GM10266 (cell line): ENCODE measurements at regions not wholly inside any gene's neighbourhood (a gene's known extent, or its start where the extent isn't known, plus 50 kb on each side); places are given as distances from the start of the nearest gene placed in this dataset.
"Not testable (repeated sequence)": the region's sequence is repeated elsewhere in the genome, so short reads cannot be mapped to it uniquely, and the experiment has no call there.

Experiments
- DNase-seq: peaks from one replicate; pipeline ENCODE4 v3.0.0; 2012; ENCODE audit errors: extremely low spot score
- CTCF ChIP-seq: IDR thresholded peaks from 2 replicates; pipeline ENCODE4 v1.5.1; 2012; ENCODE audit warnings: mild to moderate bottlenecking, low read depth; ENCODE audit not compliant: control insufficient read depth, insufficient read depth; ENCODE audit errors: missing control alignments

GRCh38 chr4:49510238-49510637 is 524.2 kb downstream of the CWH43 start:
- peak; percentile 32 for DNase-seq

DNA sequence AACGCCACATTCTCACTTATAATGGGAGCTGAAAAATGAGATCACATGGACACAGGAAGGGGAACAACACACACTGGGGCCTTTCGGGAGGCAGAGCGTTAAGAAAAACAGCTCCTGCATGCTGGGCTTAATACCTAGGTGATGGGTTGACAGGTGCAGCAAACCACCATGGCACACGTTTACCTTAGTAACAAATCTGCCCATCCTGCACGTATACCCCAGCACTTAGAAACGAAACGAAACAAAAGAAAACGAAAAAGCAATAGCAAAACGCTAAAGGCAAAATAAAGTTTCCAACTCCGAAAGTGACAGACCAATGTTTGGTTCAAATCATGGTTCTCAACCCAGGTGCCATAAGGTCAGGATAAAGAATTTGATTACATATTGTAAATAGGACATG is 525.3 kb downstream of the CWH43 start:
- not testable (repeated sequence) for DNase-seq

DNA sequence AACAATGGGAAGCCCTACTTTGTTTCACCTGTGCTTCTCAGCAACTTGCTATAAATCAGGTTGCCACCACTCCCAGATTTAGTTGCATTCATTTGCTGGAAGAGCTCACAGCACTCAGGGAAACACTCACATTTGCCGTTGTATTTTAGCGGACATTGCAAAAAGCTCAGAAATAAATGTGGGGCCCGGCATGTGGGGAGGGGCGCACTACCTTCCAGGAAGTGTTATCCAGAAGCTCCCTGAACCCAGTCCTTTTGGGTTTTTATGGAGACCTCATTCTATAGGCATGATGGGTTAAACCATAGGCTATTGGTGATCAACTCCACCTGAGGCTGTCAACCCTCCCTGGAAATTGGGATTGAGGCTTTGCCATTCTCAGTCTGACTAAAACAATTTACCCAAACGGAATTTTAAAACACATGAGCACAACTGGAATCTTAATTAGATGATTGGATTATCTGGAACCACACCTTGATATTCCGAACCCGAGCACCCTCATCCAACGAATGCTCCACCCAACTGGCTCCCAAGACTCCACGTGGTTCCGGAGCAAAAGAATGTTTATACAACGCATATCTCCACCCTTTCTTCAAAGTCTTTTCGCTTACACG is 525.9 kb downstream of the CWH43 start:
- peak; percentile 9 for DNase-seq

- peak; percentile 2 for DNase-seq
Measured at GRCh38 chr4:49512641-49513545, 526.8 kb downstream of the CWH43 start.

DNA sequence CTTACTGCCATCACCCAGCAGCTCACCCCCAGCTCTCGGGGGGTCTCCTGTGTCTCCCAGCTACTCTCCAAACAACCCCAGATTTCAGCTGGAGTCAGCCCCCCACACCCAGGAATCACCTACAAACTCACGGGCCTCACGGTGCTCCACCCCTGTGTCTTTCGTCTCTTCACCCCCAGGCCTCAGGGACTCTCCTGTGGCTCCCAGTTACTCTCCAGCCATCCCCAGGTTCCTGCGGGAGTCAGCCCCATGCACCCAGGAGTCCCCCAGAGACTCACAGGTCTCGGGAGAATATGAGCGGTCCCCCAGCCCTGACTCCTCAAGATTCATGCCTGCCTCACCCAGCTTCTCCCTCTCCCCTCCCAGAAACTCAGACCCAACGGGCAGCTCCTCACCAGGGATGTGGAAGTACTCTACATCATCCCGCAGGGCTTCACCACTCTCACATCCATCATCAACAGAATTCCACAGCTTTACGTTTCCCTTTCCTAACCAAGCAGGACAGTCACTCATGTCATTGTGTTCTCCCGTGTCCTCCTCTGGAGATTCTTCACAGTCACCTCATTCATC is 527.6 kb downstream of the CWH43 start:
- not testable (repeated sequence) for DNase-seq

DNA sequence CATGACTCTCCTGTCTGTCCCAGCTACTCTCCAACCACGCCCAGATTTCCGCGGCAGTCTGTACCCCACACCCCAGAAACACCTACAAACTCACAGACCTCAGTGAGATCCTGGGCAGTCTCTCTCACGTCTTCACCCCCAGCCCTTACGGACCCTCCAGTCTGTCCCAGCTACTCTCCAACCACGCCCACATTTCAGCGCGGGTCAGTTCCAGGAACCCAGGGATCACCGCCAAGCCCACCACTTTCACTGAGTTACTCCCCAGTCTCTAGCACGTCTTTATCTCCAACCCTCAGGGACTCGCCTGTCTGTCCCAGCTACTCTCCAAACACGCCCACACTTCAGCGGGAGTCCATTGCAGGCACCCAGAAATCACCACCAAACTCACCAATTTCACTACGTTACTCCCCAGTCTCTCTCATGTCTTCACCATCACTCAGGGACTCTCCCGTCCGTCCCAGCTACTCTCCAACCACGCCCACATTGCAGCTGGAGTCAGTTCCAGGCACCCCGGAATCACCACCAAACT is 528.2 kb downstream of the CWH43 start:
- not testable (repeated sequence) for DNase-seq

- DNase-seq, result not testable (repeated sequence)
Measured at GRCh38 chr4:49514841-49515240, 528.8 kb downstream of the CWH43 start.

GRCh38 chr4:49515241-49515640 is 529.2 kb downstream of the CWH43 start:
- DNase-seq, result peak; percentile 3

DNA sequence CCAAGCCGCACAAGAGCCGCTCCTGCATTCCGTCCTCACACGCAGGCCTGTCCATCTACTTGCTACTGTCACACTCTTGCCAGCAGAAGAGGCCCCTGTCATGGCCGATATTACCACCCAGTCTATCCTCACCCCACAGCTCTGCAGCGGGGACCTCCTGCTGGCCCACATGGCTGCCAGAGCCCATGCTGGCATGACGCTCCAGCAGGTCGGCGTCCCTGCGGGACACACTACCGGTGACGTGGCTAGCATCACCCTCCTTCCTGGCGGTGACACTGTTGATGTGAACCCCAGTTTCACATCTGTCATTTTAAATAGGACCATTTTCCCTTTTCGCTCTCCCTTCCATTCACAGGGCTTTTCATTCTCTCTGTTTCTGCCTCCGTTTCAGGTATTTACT is 530.0 kb downstream of the CWH43 start:
- peak; percentile 0 for DNase-seq

DNA sequence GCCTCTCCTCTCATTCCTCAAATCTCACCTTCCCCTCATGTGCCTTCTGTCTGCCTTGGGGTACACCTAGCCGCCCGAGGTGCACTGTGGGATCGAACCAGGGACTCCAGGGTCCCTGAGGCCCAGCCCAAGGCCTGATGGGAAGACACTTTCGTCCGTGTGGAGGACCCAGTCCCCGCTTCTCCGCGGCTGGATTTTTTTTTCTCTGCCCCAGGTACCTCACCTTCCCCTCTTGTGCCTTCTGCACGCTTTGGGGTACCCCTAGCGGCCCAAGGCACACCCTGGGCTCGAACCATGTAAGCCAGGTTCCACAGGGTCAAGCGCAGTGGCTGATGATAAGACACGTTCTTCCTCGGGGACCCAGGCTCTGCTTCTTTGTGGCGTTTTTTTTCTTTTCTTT is 530.7 kb downstream of the CWH43 start:
- no peak for TF ChIP-seq CTCF
- DNase-seq, result peak; percentile 1

DNA sequence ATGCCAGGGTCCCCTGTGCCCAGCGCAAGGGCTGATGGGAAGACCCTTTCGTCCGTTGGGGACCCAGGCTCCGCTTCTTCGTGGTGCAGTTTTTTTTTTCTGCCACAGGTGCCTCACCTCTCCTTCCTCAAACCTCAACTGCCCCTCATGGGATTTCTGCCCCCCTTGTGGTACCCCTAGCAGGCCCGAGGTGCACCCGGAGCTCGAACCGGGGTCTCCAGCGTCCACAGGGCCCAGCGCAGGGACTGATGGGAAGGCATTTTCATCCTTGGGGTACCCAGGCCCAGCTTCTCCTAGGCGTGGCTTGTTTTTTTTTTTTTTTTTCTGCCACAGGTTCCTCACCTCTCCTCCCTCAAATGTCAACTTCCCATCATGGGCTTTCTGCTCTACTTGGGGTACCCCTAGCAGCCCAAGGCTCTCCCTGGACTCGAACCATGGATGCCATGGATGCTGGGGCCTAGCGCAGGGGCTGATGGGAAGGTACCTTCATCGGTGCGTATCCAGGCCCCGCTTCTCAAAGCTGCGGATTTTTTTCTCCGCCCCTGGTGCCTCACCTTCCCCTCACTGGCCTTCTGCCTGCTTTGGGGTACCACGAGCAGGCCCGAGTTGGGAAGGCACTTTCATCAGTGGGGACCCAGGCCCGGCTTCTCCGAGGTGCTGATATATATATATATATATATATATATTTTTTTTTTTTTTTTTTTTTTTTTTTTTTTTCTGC is 531.6 kb downstream of the CWH43 start:
- peak; percentile 0 for DNase-seq

DNA sequence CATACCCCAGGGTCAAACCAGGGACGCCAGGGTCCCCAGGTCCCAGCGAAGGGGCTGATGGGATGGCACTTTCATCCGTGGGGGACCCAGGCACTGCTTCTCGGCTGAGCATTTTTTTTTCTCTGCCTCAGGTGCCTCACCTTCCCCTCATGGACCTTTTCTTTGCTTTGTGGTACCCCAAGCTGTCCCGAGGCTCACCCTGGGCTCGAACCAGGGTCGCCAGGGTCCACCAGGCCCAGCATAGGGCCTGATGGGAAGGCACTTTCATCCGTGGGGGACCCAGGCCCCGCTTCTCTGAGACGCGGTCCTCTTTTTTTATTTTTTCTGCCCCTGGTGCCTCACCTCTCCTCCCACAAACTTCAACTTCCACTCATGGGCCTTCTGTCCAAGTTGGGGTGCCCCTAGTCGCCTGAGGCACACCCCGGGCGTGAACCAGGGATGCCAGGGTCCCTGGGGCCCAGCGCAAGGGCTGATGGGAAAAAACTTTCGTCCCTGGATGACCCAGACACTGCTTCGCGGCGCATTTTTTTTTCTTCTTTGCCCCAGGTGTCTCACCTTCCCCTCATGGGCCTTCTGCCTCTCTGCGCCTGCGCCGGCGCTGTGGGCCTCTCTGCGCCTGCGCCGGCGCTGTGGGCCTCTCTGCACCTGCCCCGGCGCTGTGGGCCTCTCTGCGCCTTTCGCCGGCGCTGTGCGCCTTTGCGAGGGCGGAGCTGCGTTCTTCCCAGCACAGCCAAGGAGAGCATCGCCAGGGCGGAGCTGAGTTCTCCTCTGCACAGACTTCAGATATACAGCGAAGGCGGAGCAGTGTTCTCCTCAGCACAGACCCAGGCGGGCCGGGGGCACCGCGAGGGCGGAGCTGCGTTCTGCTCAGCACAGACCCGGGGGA is 533.3 kb downstream of the CWH43 start:
- DNase-seq, result not testable (repeated sequence)

DNA sequence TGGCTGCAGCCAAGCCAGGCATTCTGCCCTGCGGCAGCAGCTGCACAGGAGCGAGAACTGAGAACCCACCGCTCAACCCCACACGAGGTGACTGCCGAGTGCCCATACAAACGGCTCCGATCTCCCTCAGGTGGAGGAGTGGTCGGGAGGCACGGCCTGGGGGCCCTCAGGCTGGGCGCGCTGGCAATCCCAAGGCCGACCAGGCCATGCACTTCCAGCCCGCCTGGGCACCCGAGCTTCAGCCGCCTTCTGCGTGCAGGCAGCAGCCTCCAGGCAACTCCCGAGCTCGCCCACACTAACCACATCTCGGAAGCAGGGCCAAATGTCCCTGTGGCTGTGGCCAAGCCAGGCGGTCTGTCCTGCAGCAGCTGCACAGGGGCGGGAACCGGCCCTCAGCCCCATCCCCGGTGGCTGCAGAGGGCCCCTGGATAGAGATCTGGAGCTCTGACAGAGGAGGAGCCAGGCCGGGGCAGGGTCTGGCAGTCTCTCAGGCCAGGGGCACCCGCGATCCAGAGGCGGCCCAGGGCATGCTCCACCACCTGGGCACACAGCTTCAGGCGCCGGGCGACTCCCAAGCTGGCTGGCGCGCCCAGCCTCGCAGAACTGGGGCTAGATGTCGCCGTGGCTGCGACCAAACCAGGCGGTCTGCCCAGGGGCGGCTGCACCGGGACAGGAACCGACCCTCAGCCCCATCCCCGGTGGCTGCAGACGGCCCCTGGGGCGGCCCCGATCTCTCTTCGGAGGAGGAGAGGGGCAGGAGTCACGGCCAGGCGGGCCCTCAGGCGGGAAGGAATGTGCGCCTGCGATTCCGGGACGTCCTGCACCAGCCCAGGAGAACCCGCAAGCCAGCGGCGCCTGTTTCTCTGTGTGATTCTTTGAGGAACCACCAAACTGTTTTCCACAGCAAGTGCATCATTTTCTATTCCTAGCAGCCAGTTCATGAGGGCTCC is 538.0 kb downstream of the CWH43 start:
- DNase-seq, result peak; percentile 1

DNA sequence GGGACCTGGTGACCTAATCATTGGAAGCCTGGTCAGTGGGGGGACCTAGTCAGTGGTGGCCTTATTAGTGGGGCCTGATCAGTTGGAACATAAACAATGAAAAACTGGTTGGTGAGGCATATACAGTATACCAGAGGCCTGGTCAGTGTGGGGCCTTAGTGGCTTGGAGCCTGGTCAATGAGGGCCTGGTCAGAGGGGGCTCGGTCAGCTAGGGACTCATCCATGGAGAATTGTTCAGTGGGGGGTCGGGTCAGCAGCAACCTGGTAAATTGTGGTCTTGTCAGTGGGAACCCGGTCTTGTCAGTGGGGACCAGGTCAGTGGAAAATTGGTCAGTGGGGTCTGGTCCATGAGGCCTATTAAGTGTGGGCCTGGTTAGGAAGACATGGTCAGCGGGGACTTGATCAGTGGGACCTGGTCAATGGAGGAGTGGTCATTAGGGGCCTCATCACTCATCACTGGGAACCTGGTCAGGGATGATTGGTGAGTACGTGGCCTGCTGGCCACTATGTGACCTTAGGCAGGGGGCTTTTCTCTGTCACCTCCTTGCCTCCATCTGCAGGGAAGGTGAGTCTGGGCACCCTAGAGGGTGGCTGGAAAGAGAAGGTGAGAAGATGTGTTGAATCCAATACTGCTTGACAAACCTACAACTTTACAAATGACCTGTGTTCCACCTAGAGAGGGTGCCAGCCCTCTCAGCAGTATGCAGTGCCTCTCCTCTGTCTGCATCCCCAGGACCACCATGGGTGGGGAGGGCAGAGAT is 573.0 kb downstream of the CWH43 start:
- DNase-seq, result not testable (repeated sequence)

GRCh38 chr4:49560131-49560816 is 574.2 kb downstream of the CWH43 start:
- DNase-seq, result not testable (repeated sequence)

DNA sequence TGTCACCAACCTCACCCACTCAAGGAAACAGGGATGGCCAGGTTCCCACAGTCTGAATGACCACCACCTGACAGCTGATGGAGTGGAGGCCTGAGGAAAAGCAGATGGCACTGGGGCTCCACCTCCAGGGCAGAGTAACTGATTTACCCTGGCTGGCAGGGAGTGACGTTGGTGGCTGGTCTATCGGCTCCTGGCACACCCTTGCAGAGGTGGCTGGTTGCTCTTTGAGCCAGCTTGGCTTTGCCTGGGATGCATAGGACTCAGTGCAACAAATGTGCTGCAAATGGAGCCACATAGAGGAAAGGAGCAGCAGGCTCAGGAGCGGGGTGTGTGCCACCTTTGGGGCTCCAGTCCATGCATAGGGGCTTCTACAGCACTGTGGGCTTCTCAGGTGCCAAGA is 574.8 kb downstream of the CWH43 start:
- DNase-seq, result not testable (repeated sequence)
